Dendritic cell treated with granulocyte-macrophage colony-stimulating factor and Interleukin-4, amounts not matched to agents 40 ng/mL and 50 ng/mL, for 4 days (primary cell): ENCODE measurements at regions not wholly inside any gene's neighbourhood (a gene's known extent, or its start where the extent isn't known, plus 50 kb on each side); places are given as distances from the start of the nearest gene placed in this dataset.

Experiments used
- H3K27ac Mint-ChIP-seq: one replicate; pipeline ENCODE4 v1.8.0; 2022; ENCODE audit warnings: mild to moderate bottlenecking, mixed read lengths
- H3K27me3 Mint-ChIP-seq: one replicate; pipeline ENCODE4 v1.8.0; 2022; ENCODE audit warnings: mild to moderate bottlenecking, mixed read lengths
- H3K36me3 Mint-ChIP-seq: one replicate; pipeline ENCODE4 v1.8.0; 2022; ENCODE audit warnings: low read depth, mixed read lengths
- H3K4me1 Mint-ChIP-seq: one replicate; pipeline ENCODE4 v1.8.0; 2022; ENCODE audit warnings: low read depth, mixed read lengths
- H3K4me3 Mint-ChIP-seq: one replicate; pipeline ENCODE4 v1.8.0; 2022; ENCODE audit warnings: mild to moderate bottlenecking, moderate library complexity, mixed read lengths
- H3K9me3 Mint-ChIP-seq: one replicate; pipeline ENCODE4 v1.8.0; 2022; ENCODE audit warnings: mixed read lengths
- intact Hi-C: fragments of 100-400 bp; cut with micrococcal nuclease; formaldehyde crosslinking; loops from one replicate; pipeline ENCODE4 v1.15.0; 2022

DNA sequence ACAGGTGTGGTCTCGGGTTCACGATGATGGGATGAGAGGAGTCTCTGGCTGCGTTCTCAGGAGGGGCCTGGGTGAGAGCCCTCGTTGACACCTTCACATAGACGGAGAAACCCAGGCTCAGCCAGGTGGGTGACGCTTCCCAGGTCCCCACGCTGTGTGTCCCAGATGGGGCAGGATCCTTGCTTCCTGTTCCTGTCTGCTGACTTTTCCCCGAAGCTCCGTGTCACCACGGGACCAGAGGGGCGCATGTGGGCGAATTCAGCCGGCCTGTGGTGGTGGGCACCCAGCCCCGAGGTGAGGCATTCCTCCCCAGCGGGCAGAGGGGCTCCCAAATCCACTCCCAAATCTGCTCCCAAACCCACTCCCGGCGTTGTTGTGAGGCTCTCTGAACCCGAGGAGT is 732.8 kb downstream of the BRD1 start:
- intact Hi-C loops = no loop called here
- Mint-ChIP-seq H3K27ac (no peak overlapping the region), H3K36me3 (no peaks in the 10 kb centered on the region), H3K4me3 (no peak overlapping the region), H3K27me3 (no peaks in the 10 kb centered on the region), H3K4me1 (no peaks in the 10 kb centered on the region), H3K9me3 (no peaks in the 10 kb centered on the region)

DNA sequence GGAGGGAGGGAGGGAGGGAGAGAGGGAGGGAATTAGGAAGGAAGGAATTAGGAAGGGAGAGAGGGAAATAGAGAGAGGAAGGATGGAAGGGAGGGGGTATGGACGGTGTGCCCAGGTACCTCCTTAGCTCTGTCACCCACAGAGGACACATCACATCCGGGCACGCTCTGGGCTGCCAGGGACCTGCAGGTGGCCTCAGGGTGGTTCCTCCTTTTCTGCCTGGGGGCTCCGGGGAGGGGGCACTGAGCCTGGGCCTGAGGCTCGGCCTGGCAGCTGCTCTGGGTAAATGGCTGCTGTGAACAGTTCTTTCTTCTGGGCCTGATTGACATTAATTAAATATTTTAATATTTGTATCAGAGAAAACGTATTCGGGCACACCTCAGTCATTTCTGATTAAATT is 733.5 kb downstream of the BRD1 start:
- no peak overlapping the region for H3K27ac Mint-ChIP-seq
- no peaks in the 10 kb centered on the region for H3K4me1 Mint-ChIP-seq
- no peak overlapping the region for H3K4me3 Mint-ChIP-seq
- H3K9me3 Mint-ChIP-seq = no peaks in the 10 kb centered on the region
- intact Hi-C loops = no loop called here
- H3K36me3 Mint-ChIP-seq = no peaks in the 10 kb centered on the region
- H3K27me3 Mint-ChIP-seq = no peaks in the 10 kb centered on the region

GRCh38 chr22:49093192-49093880 is 734.3 kb downstream of the BRD1 start:
- H3K36me3 Mint-ChIP-seq = no peaks in the 10 kb centered on the region

GRCh38 chr22:49092716-49093115 is 735.0 kb downstream of the BRD1 start:
- intact Hi-C loops = no loop called here
- no peaks in the 10 kb centered on the region for H3K4me1 Mint-ChIP-seq
- no peaks in the 10 kb centered on the region for H3K27me3 Mint-ChIP-seq

More at GRCh38 chr22:49093192-49093880, 734.3 kb downstream of the BRD1 start:
- no peak overlapping the region for H3K4me3 Mint-ChIP-seq
- H3K27me3 Mint-ChIP-seq = no peaks in the 10 kb centered on the region
- intact Hi-C loops = no loop called here
- H3K27ac Mint-ChIP-seq = no peak overlapping the region
- no peaks in the 10 kb centered on the region for H3K4me1 Mint-ChIP-seq
- H3K9me3 Mint-ChIP-seq = no peaks in the 10 kb centered on the region

GRCh38 chr22:49091917-49092545 is 735.6 kb downstream of the BRD1 start:
- H3K36me3 Mint-ChIP-seq = no peaks in the 10 kb centered on the region
- H3K27ac Mint-ChIP-seq = no peak overlapping the region

More at GRCh38 chr22:49092716-49093115, 735.0 kb downstream of the BRD1 start:
- Mint-ChIP-seq H3K36me3 (no peaks in the 10 kb centered on the region), H3K9me3 (no peaks in the 10 kb centered on the region), H3K4me3 (no peak overlapping the region), H3K27ac (no peak overlapping the region)

DNA sequence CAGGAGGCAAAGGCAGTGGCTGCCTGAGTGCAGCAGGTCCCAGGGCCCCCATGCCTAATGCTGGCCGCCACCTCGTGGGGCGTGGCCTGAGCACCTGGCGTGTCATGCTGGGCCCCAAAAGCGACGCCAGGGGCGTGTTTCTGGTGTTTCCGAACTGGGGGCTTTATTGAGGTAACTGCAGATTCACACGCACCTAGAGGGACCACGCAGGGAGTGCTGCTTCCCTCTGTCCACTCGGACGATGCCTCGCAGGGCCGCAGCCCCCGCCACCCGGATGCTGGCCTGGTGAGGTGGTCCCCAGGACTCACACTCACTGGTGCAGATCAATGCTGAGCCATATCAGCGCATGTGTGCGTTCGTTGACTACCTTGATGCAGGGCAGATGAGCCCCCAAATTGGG is 736.2 kb downstream of the BRD1 start:
- no peak overlapping the region for H3K27ac Mint-ChIP-seq
- no peaks in the 10 kb centered on the region for H3K9me3 Mint-ChIP-seq
- no peaks in the 10 kb centered on the region for H3K4me1 Mint-ChIP-seq
- H3K27me3 Mint-ChIP-seq = no peaks in the 10 kb centered on the region
- no peaks in the 10 kb centered on the region for H3K36me3 Mint-ChIP-seq
- no peak overlapping the region for H3K4me3 Mint-ChIP-seq
- intact Hi-C loops = no loop called here

More at GRCh38 chr22:49091917-49092545, 735.6 kb downstream of the BRD1 start:
- Mint-ChIP-seq H3K4me3 (no peak overlapping the region), H3K9me3 (no peaks in the 10 kb centered on the region), H3K4me1 (no peaks in the 10 kb centered on the region), H3K27me3 (no peaks in the 10 kb centered on the region)
- intact Hi-C loops = no loop called here

DNA sequence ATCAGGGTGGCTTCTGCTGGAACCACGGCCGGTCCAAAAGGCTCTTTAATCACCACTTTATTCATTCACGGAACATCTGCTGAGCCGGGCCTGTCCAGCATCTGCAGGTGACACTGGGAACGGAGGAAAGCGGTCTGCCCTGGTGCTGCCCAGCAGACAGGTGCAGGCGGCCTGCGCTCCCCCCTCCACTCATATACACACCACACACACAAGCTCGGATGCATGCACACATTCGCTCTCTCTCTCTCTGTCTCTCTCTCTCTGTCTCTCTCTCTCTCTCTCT is 736.9 kb downstream of the BRD1 start:
- Mint-ChIP-seq H3K36me3 (no peaks in the 10 kb centered on the region), H3K4me1 (no peaks in the 10 kb centered on the region), H3K9me3 (no peaks in the 10 kb centered on the region), H3K27me3 (no peaks in the 10 kb centered on the region), H3K4me3 (no peak overlapping the region), H3K27ac (no peak overlapping the region)
- intact Hi-C loops = no loop called here

- H3K36me3 Mint-ChIP-seq = no peaks in the 10 kb centered on the region
- H3K9me3 Mint-ChIP-seq = no peaks in the 10 kb centered on the region
- H3K27ac Mint-ChIP-seq = no peak overlapping the region
- H3K4me3 Mint-ChIP-seq = no peak overlapping the region
- intact Hi-C loops = no loop called here
- H3K4me1 Mint-ChIP-seq = no peaks in the 10 kb centered on the region
- H3K27me3 Mint-ChIP-seq = no peaks in the 10 kb centered on the region
Observed at GRCh38 chr22:49090061-49090852, 737.4 kb downstream of the BRD1 start.

- H3K4me1 Mint-ChIP-seq = no peaks in the 10 kb centered on the region
Observed at GRCh38 chr22:49088801-49089791, 738.6 kb downstream of the BRD1 start.

DNA sequence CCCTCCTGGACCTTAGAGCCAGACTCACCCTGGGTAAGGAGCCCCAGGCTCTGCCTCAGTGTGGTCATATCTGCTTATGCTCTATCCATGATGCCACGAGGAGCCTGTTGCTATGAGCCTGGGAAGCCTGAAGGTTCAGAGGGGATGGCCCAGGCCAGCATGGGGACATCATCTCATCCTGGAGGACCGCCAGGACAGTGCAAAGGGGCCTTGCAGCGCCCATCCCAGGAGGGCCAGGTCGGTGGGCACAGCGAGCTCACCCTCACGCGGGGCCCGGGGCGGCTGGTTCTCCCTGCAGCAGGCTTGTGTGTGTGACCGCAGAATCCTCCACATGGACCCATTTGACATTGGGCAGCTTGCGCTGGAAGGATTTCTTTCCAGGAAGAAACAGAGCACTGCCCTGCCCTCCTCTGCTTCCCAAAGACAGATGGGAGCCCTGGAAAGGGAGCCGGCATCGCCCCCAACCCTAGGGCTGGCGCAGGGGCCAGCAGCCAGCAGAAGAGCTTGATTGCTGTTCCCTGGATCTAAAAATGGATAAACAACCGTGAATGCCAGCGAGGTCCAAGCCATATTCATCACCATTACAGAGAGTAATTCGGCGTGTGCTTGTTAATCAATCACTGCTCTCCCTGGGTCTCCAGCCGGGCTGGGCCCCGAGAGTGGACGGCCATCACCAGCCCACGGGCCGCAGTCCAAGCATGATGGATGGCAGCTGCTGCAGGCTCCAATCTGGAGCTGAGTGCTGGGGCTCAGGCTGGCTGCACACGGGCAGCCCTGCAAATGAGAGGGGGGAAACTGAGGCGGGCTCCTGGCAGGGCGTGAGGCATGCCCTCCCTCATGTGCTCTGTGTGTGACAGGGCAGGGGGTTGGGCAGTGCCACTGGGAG is 739.7 kb downstream of the BRD1 start:
- Mint-ChIP-seq H3K36me3 (no peaks in the 10 kb centered on the region), H3K27me3 (no peaks in the 10 kb centered on the region), H3K27ac (no peak overlapping the region), H3K4me3 (no peak overlapping the region), H3K9me3 (no peaks in the 10 kb centered on the region), H3K4me1 (no peaks in the 10 kb centered on the region)
- intact Hi-C loops = no loop called here

More at GRCh38 chr22:49088801-49089791, 738.6 kb downstream of the BRD1 start:
- Mint-ChIP-seq H3K4me3 (no peak overlapping the region), H3K27ac (no peak overlapping the region), H3K27me3 (no peaks in the 10 kb centered on the region), H3K9me3 (no peaks in the 10 kb centered on the region), H3K36me3 (no peaks in the 10 kb centered on the region)
- intact Hi-C loops = no loop called here

GRCh38 chr22:49087198-49087597 is 740.5 kb downstream of the BRD1 start:
- Mint-ChIP-seq H3K36me3 (no peaks in the 10 kb centered on the region), H3K4me1 (no peaks in the 10 kb centered on the region), H3K27ac (no peak overlapping the region), H3K9me3 (no peaks in the 10 kb centered on the region), H3K4me3 (no peak overlapping the region), H3K27me3 (no peaks in the 10 kb centered on the region)
- intact Hi-C loops = no loop called here

- intact Hi-C loops = no loop called here
- no peaks in the 10 kb centered on the region for H3K36me3 Mint-ChIP-seq
- no peaks in the 10 kb centered on the region for H3K27me3 Mint-ChIP-seq
- no peak overlapping the region for H3K27ac Mint-ChIP-seq
- no peaks in the 10 kb centered on the region for H3K4me1 Mint-ChIP-seq
- no peaks in the 10 kb centered on the region for H3K9me3 Mint-ChIP-seq
- H3K4me3 Mint-ChIP-seq = no peak overlapping the region
Observed at GRCh38 chr22:49086606-49087157, 741.0 kb downstream of the BRD1 start.

DNA sequence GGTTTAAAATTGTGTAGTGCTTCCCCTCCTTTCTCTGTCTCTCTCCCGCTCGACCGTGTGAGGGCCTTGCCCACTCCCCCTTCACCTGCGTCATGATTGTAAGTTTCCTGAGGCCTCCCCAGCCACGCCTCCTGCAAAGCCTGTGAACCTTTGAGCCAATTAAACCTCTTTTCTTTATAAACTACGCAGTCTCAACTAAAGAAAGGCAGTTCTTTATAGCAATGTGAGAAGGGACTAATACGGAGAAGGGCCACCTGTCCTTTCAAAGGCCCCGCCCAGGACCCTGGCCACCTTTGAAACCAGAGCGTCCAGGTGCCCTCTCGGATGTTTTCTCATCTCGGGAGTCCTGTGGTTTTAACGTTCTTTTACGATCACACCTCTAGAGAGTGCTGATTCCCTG is 741.5 kb downstream of the BRD1 start:
- H3K27ac Mint-ChIP-seq = no peak overlapping the region
- no peaks in the 10 kb centered on the region for H3K27me3 Mint-ChIP-seq
- no peaks in the 10 kb centered on the region for H3K4me1 Mint-ChIP-seq
- no peaks in the 10 kb centered on the region for H3K36me3 Mint-ChIP-seq
- H3K4me3 Mint-ChIP-seq = no peak overlapping the region
- H3K9me3 Mint-ChIP-seq = no peaks in the 10 kb centered on the region
- intact Hi-C loops = no loop called here
